GM23338 (cell line): ENCODE measurements at regions not wholly inside any gene's neighbourhood (a gene's known extent, or its start where the extent isn't known, plus 50 kb on each side); places are given as distances from the start of the nearest gene placed in this dataset.

Experiments
- EZH2 ChIP-seq: fragments of 200-600 bp; sonication (generic); IDR thresholded peaks from one replicate; pipeline ENCODE4 v1.8.0; 2017; ENCODE audit warnings: antibody characterized with exemption, mild to moderate bottlenecking, low read depth; ENCODE audit not compliant: unreplicated experiment
- EZH2phosphoT487 ChIP-seq: fragments of 200-600 bp; sonication (generic); IDR thresholded peaks from one replicate; pipeline ENCODE4 v1.8.1; 2018; ENCODE audit warnings: antibody characterized with exemption; ENCODE audit not compliant: unreplicated experiment
- TF ChIP-seq, protein P1 (sequence below), 2 experiments: fragments of 200-600 bp in 1 of 2; sonication (generic) in 1 of 2; conservative IDR thresholded peaks; 2 replicates each; pipeline versions ENCODE4 v1.5.1 to v1.6.1; 2016 to 2017; ENCODE audit warnings: antibody characterized with exemption in 2 of 2, low read depth in 2 of 2, mild to moderate bottlenecking in 2 of 2, moderate library complexity in 1 of 2

DNA sequence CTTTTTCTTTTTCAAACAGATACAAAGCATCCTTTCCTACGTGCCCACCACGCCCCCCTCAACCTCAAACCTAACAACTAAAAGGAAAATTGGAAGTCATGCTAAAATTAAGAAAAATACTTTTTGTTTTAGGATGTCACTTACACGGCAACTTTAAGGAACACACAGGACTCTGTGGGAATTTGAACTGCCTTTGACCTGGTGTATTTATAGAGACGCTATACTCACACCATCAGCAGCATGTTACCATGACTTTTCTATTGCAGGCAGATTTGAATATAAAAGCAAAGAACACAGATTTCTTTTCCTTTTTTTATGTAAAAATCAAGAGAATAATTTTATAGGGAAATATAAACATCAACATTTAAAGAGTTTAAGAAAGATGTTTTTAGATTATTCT is 198.2 kb downstream of the SIPA1L2 start:
- TF ChIP-seq, protein P1, sequence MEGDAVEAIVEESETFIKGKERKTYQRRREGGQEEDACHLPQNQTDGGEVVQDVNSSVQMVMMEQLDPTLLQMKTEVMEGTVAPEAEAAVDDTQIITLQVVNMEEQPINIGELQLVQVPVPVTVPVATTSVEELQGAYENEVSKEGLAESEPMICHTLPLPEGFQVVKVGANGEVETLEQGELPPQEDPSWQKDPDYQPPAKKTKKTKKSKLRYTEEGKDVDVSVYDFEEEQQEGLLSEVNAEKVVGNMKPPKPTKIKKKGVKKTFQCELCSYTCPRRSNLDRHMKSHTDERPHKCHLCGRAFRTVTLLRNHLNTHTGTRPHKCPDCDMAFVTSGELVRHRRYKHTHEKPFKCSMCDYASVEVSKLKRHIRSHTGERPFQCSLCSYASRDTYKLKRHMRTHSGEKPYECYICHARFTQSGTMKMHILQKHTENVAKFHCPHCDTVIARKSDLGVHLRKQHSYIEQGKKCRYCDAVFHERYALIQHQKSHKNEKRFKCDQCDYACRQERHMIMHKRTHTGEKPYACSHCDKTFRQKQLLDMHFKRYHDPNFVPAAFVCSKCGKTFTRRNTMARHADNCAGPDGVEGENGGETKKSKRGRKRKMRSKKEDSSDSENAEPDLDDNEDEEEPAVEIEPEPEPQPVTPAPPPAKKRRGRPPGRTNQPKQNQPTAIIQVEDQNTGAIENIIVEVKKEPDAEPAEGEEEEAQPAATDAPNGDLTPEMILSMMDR (conservative IDR thresholded peaks at IDR 0.05; ENCODE audit: low read depth in 2 of 2): no peak
- TF ChIP-seq EZH2phosphoT487: no peak
- TF ChIP-seq EZH2: no peak
